Prostate gland (tissue), 2 donors: ENCODE measurements at regions not wholly inside any gene's neighbourhood (a gene's known extent, or its start where the extent isn't known, plus 50 kb on each side); places are given as distances from the start of the nearest gene placed in this dataset.

Source experiments
- DNase-seq: peaks from one replicate; pipeline ENCODE4 v3.0.0-alpha.2; 2019; ENCODE audit warnings: low spot score
- H3K27ac ChIP-seq, 2 donors: fragments of 200-600 bp; sonication (generic); 2 replicates each; pipeline ENCODE4 v1.5.1; 2017 to 2019
- H3K27me3 ChIP-seq: fragments of 200-600 bp; sonication (generic); replicated peaks from 2 replicates; pipeline ENCODE4 v1.5.1; 2019; ENCODE audit not compliant: insufficient read depth
- H3K36me3 ChIP-seq, 2 donors: fragments of 200-600 bp; sonication (generic); 1 replicate in 1 of 2; 2 replicates in 1 of 2; pipeline versions ENCODE4 v1.5.1 to v1.8.1; 2017 to 2019
- H3K4me1 ChIP-seq: fragments of 200-600 bp; sonication (generic); replicated peaks from 2 replicates; pipeline ENCODE4 v1.5.1; 2019
- H3K4me3 ChIP-seq, 2 donors: fragments of 200-600 bp; sonication (generic); 2 replicates each; pipeline ENCODE4 v1.5.1; 2017 to 2019
- H3K9me3 ChIP-seq: fragments of 200-600 bp; sonication (generic); 2 replicates; pipeline ENCODE4 v1.5.1; 2017
- CTCF ChIP-seq, 4 experiments: fragments of 200-600 bp in 2 of 4; fragments of 450-650 bp in 2 of 4; sonication (generic) in 2 of 4; IDR thresholded peaks; 1 replicate in 3 of 4; 2 replicates in 1 of 4; pipeline ENCODE4 v1.5.1; 2016 to 2019; ENCODE audit warnings: antibody characterized with exemption in 4 of 4, mild to moderate bottlenecking in 2 of 4, moderate library complexity in 2 of 4
- POLR2A ChIP-seq: fragments of 450-650 bp; IDR thresholded peaks from one replicate; pipeline ENCODE4 v1.6.1; 2016; ENCODE audit warnings: antibody characterized with exemption, mild to moderate bottlenecking
- POLR2AphosphoS5 ChIP-seq: sonication (generic); formaldehyde crosslinking; IDR thresholded peaks from one replicate; pipeline ENCODE4 v1.6.1; 2017; ENCODE audit warnings: antibody characterized with exemption
- WGBS: methylation state at CpG from one replicate; pipeline ENCODE4 v1.1.5; 2018; 5-methylcytosine and 5-hydroxymethylcytosine counted together
- intact Hi-C: fragments of 100-400 bp; cut with DNase I; formaldehyde crosslinking; loops from one replicate; pipeline ENCODE4 v1.14.2; 2022

DNA sequence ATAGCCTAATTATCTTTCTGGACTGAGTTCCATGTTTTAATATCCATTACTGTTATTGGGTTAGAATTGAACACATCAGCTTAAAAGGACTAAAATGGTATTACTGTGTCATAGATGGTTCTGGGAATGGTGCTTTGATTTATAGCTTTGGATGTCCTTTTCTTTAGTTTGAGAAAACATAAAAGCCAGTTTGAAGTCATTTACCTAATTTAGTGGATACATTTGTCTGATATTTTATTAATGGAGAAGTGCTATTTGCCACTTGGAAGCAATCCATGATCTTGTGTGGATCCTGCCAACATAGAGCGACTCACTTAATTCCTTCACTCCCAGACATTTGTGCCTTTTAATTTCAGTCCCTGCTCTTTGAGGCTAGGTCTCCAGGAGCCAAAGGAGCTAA lies 212.4 kb upstream of the PACRGL start:
- no peaks in the 10 kb centered on the region for H3K27me3 ChIP-seq
- no peaks in the 10 kb centered on the region for H3K36me3 ChIP-seq
- no peak overlapping the region for H3K27ac ChIP-seq
- no peaks in the 10 kb centered on the region for H3K9me3 ChIP-seq
- WGBS: 19% methylated on average over 1 of the region's 1 CpG
- no peaks in the 10 kb centered on the region for H3K4me1 ChIP-seq
- TF ChIP-seq CTCF (IDR thresholded peaks at IDR 0.05): no peak
- no peak for TF ChIP-seq POLR2A
- TF ChIP-seq POLR2AphosphoS5: no peak
- no peak overlapping the region for H3K4me3 ChIP-seq
- intact Hi-C loops: no loop called here
- no peak for DNase-seq

GRCh38 chr4:20490734-20491133 lies 209.5 kb upstream of the PACRGL start:
- 40% methylated on average over 3 of the region's 3 CpGs for WGBS
- intact Hi-C loops: no loop called here
- Histone ChIP-seq H3K9me3 (no peaks in the 10 kb centered on the region), H3K27ac (no peak overlapping the region), H3K4me1 (no peaks in the 10 kb centered on the region), H3K36me3 (no peaks in the 10 kb centered on the region), H3K4me3 (no peak overlapping the region), H3K27me3 (no peaks in the 10 kb centered on the region)
- DNase-seq: no peak
- TF ChIP-seq CTCF (IDR thresholded peaks at IDR 0.05) (no peak), POLR2A (no peak), POLR2AphosphoS5 (no peak)

- H3K4me3 ChIP-seq: no peak overlapping the region
- intact Hi-C loops: no loop called here
- no peak for TF ChIP-seq CTCF (IDR thresholded peaks at IDR 0.05)
- TF ChIP-seq POLR2AphosphoS5: no peak
- TF ChIP-seq POLR2A: no peak
- H3K27ac ChIP-seq: no peak overlapping the region
- no peaks in the 10 kb centered on the region for H3K27me3 ChIP-seq
- H3K4me1 ChIP-seq: no peaks in the 10 kb centered on the region
- no peak for DNase-seq
- 53% methylated on average over 1 of the region's 1 CpG for WGBS
- H3K9me3 ChIP-seq: no peaks in the 10 kb centered on the region
- H3K36me3 ChIP-seq: no peaks in the 10 kb centered on the region
These were observed 206.4 kb upstream of the PACRGL start for GRCh38 chr4:20493761-20494353.

- no peak for DNase-seq
- Histone ChIP-seq H3K27me3 (no peaks in the 10 kb centered on the region), H3K27ac (no peak overlapping the region), H3K4me3 (no peak overlapping the region), H3K36me3 (no peaks in the 10 kb centered on the region), H3K4me1 (no peaks in the 10 kb centered on the region), H3K9me3 (no peaks in the 10 kb centered on the region)
- 95% methylated on average over 1 of the region's 1 CpG for WGBS
- TF ChIP-seq POLR2AphosphoS5 (no peak), POLR2A (no peak), CTCF (IDR thresholded peaks at IDR 0.05) (no peak)
- intact Hi-C loops: no loop called here
These were observed 204.2 kb upstream of the PACRGL start for GRCh38 chr4:20496068-20496467.

- intact Hi-C loops: no loop called here
- Histone ChIP-seq H3K9me3 (no peaks in the 10 kb centered on the region), H3K4me1 (no peaks in the 10 kb centered on the region), H3K4me3 (no peak overlapping the region), H3K36me3 (no peaks in the 10 kb centered on the region), H3K27me3 (no peaks in the 10 kb centered on the region), H3K27ac (no peak overlapping the region)
- 56% methylated on average over 3 of the region's 3 CpGs for WGBS
- no peak for DNase-seq
- TF ChIP-seq POLR2AphosphoS5: no peak
These were observed 196.1 kb upstream of the PACRGL start for GRCh38 chr4:20504146-20504545.
